ENCODE measurements at regions not wholly inside any gene's neighbourhood (a gene's known extent, or its start where the extent isn't known, plus 50 kb on each side); places are given as distances from the start of the nearest gene placed in this dataset.

GRCh38 chr14:101399737-101400517 is 161.4 kb upstream of the DIO3 start:
- no peak for DNase-seq (ENCODE audit: low read depth)
- no peak overlapping the region for H3K4me3 ChIP-seq (ENCODE audit: low read depth, low read length)
- TF ChIP-seq CTCF (IDR thresholded peaks at IDR 0.05; ENCODE audit: insufficient read depth, low read depth, low read length): no peak

- peak; percentile 43 for DNase-seq (ENCODE audit: low read depth)
- no peak for TF ChIP-seq CTCF (IDR thresholded peaks at IDR 0.05; ENCODE audit: insufficient read depth, low read depth, low read length)
- no peak overlapping the region for H3K4me3 ChIP-seq (ENCODE audit: low read depth, low read length)
These were observed 160.5 kb upstream of the DIO3 start for GRCh38 chr14:101400830-101401229.

GRCh38 chr14:101402936-101403660 is 158.2 kb upstream of the DIO3 start:
- TF ChIP-seq CTCF (IDR thresholded peaks at IDR 0.05; ENCODE audit: insufficient read depth, low read depth, low read length): no peak
- H3K4me3 ChIP-seq (ENCODE audit: low read depth, low read length): no peak overlapping the region
- DNase-seq (ENCODE audit: low read depth): peak; percentile 35

GRCh38 chr14:101404426-101405170 is 156.7 kb upstream of the DIO3 start:
- no peak overlapping the region for H3K4me3 ChIP-seq (ENCODE audit: low read depth, low read length)
- TF ChIP-seq CTCF (IDR thresholded peaks at IDR 0.05; ENCODE audit: insufficient read depth, low read depth, low read length): no peak
- DNase-seq (ENCODE audit: low read depth): no peak

- no peak for TF ChIP-seq CTCF (IDR thresholded peaks at IDR 0.05; ENCODE audit: insufficient read depth, low read depth, low read length)
- DNase-seq (ENCODE audit: low read depth): peak; percentile 80
- H3K4me3 ChIP-seq (ENCODE audit: low read depth, low read length): no peak overlapping the region
These were observed 156.0 kb upstream of the DIO3 start for GRCh38 chr14:101405171-101405883.

GRCh38 chr14:101406921-101407320 is 154.4 kb upstream of the DIO3 start:
- no peak for DNase-seq (ENCODE audit: low read depth)
- no peak for TF ChIP-seq CTCF (IDR thresholded peaks at IDR 0.05; ENCODE audit: insufficient read depth, low read depth, low read length)
- no peak overlapping the region for H3K4me3 ChIP-seq (ENCODE audit: low read depth, low read length)
